AG04449 (cell line): ENCODE measurements at regions not wholly inside any gene's neighbourhood (a gene's known extent, or its start where the extent isn't known, plus 50 kb on each side); places are given as distances from the start of the nearest gene placed in this dataset.

ENCODE experiments used
- CTCF ChIA-PET: fragments of 350-600 bp; formaldehyde crosslinking; extraction: SDS; loops from one replicate; lab custom pipeline; 2021; ENCODE audit warnings: antibody characterized with exemption; lab: Yijun Ruan, JAX
- POLR2A ChIA-PET: fragments of 400-600, 350-600 bp; formaldehyde crosslinking; extraction: SDS; loops from one replicate; lab custom pipeline; 2020; ENCODE audit warnings: antibody characterized with exemption, inconsistent platforms; lab: Yijun Ruan, JAX
- DNase-seq: peaks from one replicate; pipeline ENCODE4 v3.0.0-alpha.2; 2010; ENCODE audit warnings: low read depth, low spot score
- H3K4me3 ChIP-seq: 2 replicates; pipeline ENCODE4 v1.5.1; 2011; ENCODE audit warnings: low read depth, mild to moderate bottlenecking, control low read depth, low read length
- TF ChIP-seq, protein P1 (sequence below): IDR thresholded peaks from one replicate; pipeline ENCODE4 v1.5.1; 2011; ENCODE audit warnings: mild to moderate bottlenecking, moderate library complexity, low read length, control low read depth, inconsistent platforms; ENCODE audit not compliant: insufficient read depth; ENCODE audit errors: missing control alignments

DNA sequence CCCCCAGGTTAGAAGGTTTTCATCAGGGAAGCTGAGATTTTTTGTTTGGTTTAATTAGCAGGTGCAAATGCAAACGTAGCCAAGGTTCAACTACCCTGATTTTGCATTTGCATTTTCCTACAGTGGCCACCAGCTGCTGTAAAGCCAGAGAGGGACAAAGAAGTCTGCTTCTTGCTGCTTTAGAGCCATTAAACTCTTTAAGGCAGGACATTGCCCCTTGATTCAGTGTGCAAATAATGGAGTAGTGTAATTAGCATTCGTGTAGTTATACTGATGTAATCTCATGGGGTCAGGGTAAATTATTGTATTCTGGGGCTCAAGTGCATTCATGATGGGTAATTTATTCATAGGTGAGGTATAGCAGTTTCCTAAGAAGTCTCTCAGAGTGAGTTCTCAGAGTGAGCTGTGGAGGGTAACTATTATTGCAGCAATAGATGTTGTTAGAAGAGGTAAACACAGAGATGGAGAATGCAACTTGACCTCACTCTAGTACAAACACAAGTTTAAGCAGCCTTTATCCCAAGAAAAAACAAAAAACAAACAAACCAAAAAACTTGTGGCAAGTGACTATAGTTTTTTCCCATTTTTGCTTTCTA, 526.5 kb downstream of the KIF4B start:
- ChIA-PET POLR2A (no interaction called here), CTCF (no interaction called here)
- TF ChIP-seq, protein P1, sequence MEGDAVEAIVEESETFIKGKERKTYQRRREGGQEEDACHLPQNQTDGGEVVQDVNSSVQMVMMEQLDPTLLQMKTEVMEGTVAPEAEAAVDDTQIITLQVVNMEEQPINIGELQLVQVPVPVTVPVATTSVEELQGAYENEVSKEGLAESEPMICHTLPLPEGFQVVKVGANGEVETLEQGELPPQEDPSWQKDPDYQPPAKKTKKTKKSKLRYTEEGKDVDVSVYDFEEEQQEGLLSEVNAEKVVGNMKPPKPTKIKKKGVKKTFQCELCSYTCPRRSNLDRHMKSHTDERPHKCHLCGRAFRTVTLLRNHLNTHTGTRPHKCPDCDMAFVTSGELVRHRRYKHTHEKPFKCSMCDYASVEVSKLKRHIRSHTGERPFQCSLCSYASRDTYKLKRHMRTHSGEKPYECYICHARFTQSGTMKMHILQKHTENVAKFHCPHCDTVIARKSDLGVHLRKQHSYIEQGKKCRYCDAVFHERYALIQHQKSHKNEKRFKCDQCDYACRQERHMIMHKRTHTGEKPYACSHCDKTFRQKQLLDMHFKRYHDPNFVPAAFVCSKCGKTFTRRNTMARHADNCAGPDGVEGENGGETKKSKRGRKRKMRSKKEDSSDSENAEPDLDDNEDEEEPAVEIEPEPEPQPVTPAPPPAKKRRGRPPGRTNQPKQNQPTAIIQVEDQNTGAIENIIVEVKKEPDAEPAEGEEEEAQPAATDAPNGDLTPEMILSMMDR: no peak
- DNase-seq: no peak
- H3K4me3 ChIP-seq: no peak overlapping the region

DNA sequence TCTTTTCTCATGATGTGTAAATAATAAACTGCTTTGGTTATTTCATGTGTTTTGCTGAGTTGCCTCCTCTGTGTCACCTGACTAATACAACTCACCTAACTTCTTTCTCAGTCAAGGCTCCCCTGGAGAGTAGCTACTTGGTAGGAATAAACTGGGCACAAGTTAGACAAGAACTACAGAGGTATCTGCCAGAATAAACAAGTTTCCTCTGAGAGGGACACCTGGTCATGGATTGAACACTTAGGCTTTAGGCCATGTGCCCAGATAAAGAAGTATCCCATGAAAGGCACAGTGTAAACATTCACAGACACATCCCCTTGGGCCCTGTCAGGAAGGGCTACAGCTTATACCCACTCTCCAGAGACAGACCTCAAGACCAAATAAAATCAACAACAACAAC, 532.5 kb downstream of the KIF4B start:
- DNase-seq: no peak
- TF ChIP-seq, protein P1: no peak
- CTCF ChIA-PET: no interaction called here
- POLR2A ChIA-PET: no interaction called here
- H3K4me3 ChIP-seq: no peak overlapping the region

DNA sequence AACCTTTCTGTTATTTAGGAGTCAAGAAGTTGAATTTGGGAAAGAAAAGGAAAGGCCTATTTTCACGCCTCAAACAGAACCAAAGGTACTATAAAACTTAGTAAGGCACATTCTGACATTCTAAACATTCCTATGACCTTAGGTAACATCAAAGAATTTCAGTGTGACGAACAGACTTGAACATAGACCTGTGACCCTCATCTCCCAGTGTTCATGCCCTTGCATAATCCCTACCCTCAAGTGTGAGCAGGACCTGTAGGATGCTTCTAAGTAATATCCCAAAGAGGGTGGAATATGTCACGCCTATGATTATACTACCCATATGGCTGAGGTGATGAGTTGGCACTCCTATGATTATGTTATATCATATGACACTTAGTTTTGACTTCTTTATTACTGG, 540.9 kb downstream of the KIF4B start:
- DNase-seq: no peak
- TF ChIP-seq, protein P1: no peak
- H3K4me3 ChIP-seq: no peak overlapping the region
- CTCF ChIA-PET: no interaction called here
- POLR2A ChIA-PET: no interaction called here

GRCh38 chr5:155556222-155556621, 542.7 kb downstream of the KIF4B start:
- CTCF ChIA-PET: no interaction called here
- TF ChIP-seq, protein P1: no peak
- no peak overlapping the region for H3K4me3 ChIP-seq
- POLR2A ChIA-PET: no interaction called here
- no peak for DNase-seq

DNA sequence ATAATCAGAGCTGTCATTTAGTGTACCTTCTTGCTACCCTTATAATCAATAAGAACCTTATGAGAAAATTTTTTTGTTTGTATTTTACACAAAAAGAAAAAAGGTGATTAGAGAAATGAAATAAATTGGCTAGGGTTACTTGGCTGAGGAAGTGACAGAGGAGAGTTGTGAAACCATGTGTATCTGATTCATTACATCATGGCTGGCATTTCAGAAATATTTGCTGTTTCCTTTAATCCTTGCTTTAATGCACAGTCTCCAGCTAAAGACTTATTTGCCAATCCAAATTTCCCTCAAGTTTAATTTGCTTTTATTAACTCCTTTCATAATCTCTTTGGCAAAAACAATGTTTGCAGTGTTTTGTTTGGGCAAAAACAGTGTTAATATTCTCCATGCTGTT, 543.1 kb downstream of the KIF4B start:
- POLR2A ChIA-PET: no interaction called here
- TF ChIP-seq, protein P1: no peak
- no peak overlapping the region for H3K4me3 ChIP-seq
- CTCF ChIA-PET: no interaction called here
- no peak for DNase-seq

GRCh38 chr5:155562158-155562557, 548.6 kb downstream of the KIF4B start:
- CTCF ChIA-PET: no interaction called here

More at GRCh38 chr5:155562158-155562557, 548.6 kb downstream of the KIF4B start:
- POLR2A ChIA-PET: no interaction called here
- no peak for DNase-seq
- TF ChIP-seq, protein P1: no peak
- no peak overlapping the region for H3K4me3 ChIP-seq
